ENCODE measurements at regions not wholly inside any gene's neighbourhood (a gene's known extent, or its start where the extent isn't known, plus 50 kb on each side); places are given as distances from the start of the nearest gene placed in this dataset.

- DNase-seq: no peak
Measured at GRCh38 chr22:47647181-47647580, 884.7 kb downstream of the TBC1D22A start.

GRCh38 chr22:47645923-47646322 is 883.5 kb downstream of the TBC1D22A start:
- DNase-seq: no peak

- no peak for DNase-seq
Measured at GRCh38 chr22:47645450-47645914, 883.0 kb downstream of the TBC1D22A start.

GRCh38 chr22:47634347-47634746 is 871.9 kb downstream of the TBC1D22A start:
- no peak for DNase-seq

- no peak for DNase-seq
Measured at GRCh38 chr22:47633111-47633510, 870.7 kb downstream of the TBC1D22A start.

- DNase-seq: no peak
Measured at GRCh38 chr22:47632701-47633100, 870.3 kb downstream of the TBC1D22A start.

- DNase-seq: no peak
Measured at GRCh38 chr22:47631571-47632102, 869.2 kb downstream of the TBC1D22A start.

GRCh38 chr22:47630741-47631534 is 868.5 kb downstream of the TBC1D22A start:
- DNase-seq: no peak

GRCh38 chr22:47629791-47630655 is 867.6 kb downstream of the TBC1D22A start:
- DNase-seq: no peak

- no peak for DNase-seq
Measured at GRCh38 chr22:47629273-47629711, 866.8 kb downstream of the TBC1D22A start.

GRCh38 chr22:47628477-47629272 is 866.2 kb downstream of the TBC1D22A start:
- DNase-seq: no peak

- DNase-seq: no peak
Measured at GRCh38 chr22:47627556-47628253, 865.3 kb downstream of the TBC1D22A start.

- DNase-seq: no peak
Measured at GRCh38 chr22:47626428-47627390, 864.3 kb downstream of the TBC1D22A start.

- no peak for DNase-seq
Measured at GRCh38 chr22:47625531-47626427, 863.3 kb downstream of the TBC1D22A start.

GRCh38 chr22:47625013-47625385 is 862.5 kb downstream of the TBC1D22A start:
- DNase-seq: no peak

- DNase-seq: no peak
Measured at GRCh38 chr22:47624252-47625012, 862.0 kb downstream of the TBC1D22A start.

GRCh38 chr22:47623763-47624148 is 861.3 kb downstream of the TBC1D22A start:
- no peak for DNase-seq

- no peak for DNase-seq
Measured at GRCh38 chr22:47623066-47623762, 860.8 kb downstream of the TBC1D22A start.
